ENCODE measurements at regions not wholly inside any gene's neighbourhood (a gene's known extent, or its start where the extent isn't known, plus 50 kb on each side); places are given as distances from the start of the nearest gene placed in this dataset.

DNA sequence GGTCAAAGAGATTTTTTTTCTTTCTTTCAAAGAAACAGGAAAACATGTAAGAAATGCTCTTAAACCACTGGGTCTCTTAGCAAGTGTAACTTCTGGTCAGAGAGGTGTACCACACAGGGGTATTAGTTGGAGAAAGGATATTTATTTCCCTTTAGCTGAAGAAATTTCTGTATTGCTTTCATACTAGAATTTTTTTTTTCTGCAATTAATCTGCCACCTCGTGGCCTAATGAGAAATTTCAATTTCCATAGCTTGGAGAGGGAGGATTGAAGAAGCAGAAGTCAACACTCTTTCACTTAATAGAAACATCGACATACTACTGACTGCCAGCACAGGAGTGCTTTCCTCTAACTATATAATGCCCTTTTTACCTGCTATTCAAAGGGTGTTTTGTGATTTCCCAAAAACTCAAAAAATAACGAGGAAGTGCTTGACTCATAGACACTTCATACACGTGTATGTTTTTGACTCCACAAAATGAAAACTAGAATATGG, 177.6 kb upstream of the NAMPT start:
- no peak for TF ChIP-seq POLR2A (IDR thresholded peaks at IDR 0.05)
- TF ChIP-seq, protein P1, sequence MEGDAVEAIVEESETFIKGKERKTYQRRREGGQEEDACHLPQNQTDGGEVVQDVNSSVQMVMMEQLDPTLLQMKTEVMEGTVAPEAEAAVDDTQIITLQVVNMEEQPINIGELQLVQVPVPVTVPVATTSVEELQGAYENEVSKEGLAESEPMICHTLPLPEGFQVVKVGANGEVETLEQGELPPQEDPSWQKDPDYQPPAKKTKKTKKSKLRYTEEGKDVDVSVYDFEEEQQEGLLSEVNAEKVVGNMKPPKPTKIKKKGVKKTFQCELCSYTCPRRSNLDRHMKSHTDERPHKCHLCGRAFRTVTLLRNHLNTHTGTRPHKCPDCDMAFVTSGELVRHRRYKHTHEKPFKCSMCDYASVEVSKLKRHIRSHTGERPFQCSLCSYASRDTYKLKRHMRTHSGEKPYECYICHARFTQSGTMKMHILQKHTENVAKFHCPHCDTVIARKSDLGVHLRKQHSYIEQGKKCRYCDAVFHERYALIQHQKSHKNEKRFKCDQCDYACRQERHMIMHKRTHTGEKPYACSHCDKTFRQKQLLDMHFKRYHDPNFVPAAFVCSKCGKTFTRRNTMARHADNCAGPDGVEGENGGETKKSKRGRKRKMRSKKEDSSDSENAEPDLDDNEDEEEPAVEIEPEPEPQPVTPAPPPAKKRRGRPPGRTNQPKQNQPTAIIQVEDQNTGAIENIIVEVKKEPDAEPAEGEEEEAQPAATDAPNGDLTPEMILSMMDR (IDR thresholded peaks at IDR 0.05), result peak; percentile 54 to 66 (median 63)
